Brain microvascular endothelial cell (primary cell): ENCODE measurements at regions not wholly inside any gene's neighbourhood (a gene's known extent, or its start where the extent isn't known, plus 50 kb on each side); places are given as distances from the start of the nearest gene placed in this dataset.

Experiments used
- DNase-seq: peaks from one replicate; pipeline ENCODE4 v3.0.0-alpha.2; 2020
- H3K27ac ChIP-seq: fragments of 250-450 bp; sonication (Bioruptor Pico); 2 replicates; pipeline ENCODE4 v1.5.1; 2020; ENCODE audit warnings: mild to moderate bottlenecking, moderate library complexity
- H3K27me3 ChIP-seq: fragments of 250-450 bp; sonication (Bioruptor Pico); replicated peaks from 2 replicates; pipeline ENCODE4 v1.5.1; 2020; ENCODE audit warnings: mild to moderate bottlenecking
- H3K36me3 ChIP-seq: fragments of 250-450 bp; sonication (Bioruptor Pico); replicated peaks from 2 replicates; pipeline ENCODE4 v1.5.1; 2020; ENCODE audit warnings: mild to moderate bottlenecking
- H3K4me3 ChIP-seq: 2 replicates; pipeline ENCODE4 v1.5.1; 2011; ENCODE audit warnings: low read depth, mild to moderate bottlenecking, control low read depth, low read length, moderate library complexity
- CTCF ChIP-seq: IDR thresholded peaks from 2 replicates; pipeline ENCODE4 v1.5.1; 2011; ENCODE audit warnings: low read depth, mild to moderate bottlenecking, moderate library complexity, low read length, control low read depth, inconsistent platforms; ENCODE audit errors: missing control alignments
- in situ Hi-C: cut with HindIII; loops from 2 replicates; pipeline ENCODE4 v1.10.0; 2017; ENCODE audit warnings: low sequenced_read_pairs, low pct_ligation_motif_present

GRCh38 chr7:13682626-13683025 is 306.8 kb downstream of the ETV1 start:
- no peak for TF ChIP-seq CTCF
- H3K27ac ChIP-seq: no peak overlapping the region
- H3K27me3 ChIP-seq: no peaks in the 10 kb centered on the region
- H3K4me3 ChIP-seq: no peak overlapping the region
- no peak for DNase-seq
- H3K36me3 ChIP-seq: no peaks in the 10 kb centered on the region
- in situ Hi-C loops: no loop called here

DNA sequence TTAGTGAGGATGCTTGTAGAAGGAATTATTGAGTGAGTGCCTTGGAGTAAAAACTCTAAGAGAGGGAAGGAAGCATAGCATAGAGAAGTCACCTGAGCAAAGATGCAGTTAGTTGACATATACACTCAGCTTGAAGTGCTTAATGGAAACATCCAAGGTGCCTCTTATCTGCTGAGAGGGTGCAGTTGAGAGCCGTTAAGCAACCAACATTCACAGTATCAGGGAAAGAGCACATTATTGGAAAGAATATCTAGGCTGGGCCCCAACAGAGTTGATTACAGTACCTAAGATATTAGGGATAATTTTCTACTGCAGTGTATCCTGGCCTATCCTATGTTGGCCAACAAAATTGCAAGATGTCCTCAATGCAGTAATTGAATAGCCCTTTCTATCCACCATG is 302.0 kb downstream of the ETV1 start:
- no peak for TF ChIP-seq CTCF
- H3K27ac ChIP-seq: no peak overlapping the region
- no peaks in the 10 kb centered on the region for H3K36me3 ChIP-seq
- no peaks in the 10 kb centered on the region for H3K27me3 ChIP-seq
- in situ Hi-C loops: no loop called here
- DNase-seq: no peak
- H3K4me3 ChIP-seq: no peak overlapping the region

DNA sequence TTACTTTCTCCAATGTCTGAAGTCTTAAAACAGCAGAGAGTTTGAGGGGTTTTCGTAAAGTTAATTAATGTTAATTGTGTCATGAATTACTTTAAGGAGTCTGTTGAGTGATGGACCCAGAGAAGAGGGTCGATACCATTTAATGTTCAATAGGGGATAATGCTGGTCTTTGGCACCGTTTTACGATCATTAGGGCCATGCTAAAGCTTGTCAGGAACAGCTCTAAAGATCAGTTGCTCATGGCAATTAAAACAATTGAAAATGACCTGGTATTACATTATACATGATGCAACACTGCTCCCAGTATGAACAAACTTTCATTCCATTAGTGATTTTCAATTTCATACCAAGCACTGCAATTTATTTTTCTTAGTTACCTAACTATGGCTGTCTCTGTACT is 296.9 kb downstream of the ETV1 start:
- Histone ChIP-seq H3K27me3 (no peaks in the 10 kb centered on the region), H3K36me3 (no peaks in the 10 kb centered on the region), H3K27ac (no peak overlapping the region), H3K4me3 (no peak overlapping the region)
- no peak for DNase-seq
- no peak for TF ChIP-seq CTCF
- in situ Hi-C loops: no loop called here

GRCh38 chr7:13702251-13702650 is 287.2 kb downstream of the ETV1 start:
- H3K36me3 ChIP-seq: no peaks in the 10 kb centered on the region
- H3K27me3 ChIP-seq: no peaks in the 10 kb centered on the region
- TF ChIP-seq CTCF: no peak
- no peak overlapping the region for H3K4me3 ChIP-seq
- no peak for DNase-seq
- in situ Hi-C loops: no loop called here
- no peak overlapping the region for H3K27ac ChIP-seq

DNA sequence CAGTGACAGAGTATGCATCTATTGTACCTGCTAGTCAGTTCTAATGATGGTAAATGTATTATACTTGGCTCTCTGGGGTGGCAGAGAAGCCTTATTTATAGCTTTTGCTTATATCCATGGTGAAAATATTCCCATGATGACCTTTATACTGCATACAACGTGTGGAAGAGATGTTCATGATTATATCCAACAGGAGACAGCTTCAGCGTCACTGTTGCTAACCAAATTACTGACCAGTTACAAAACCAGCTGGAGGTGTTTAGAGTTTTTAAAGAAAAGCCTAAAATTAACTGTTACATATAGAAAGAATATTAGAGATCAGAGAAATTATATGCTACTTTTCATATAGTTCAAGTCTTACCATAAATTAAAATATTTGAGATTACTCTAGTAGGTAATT is 280.8 kb downstream of the ETV1 start:
- DNase-seq: no peak
- in situ Hi-C loops: no loop called here
- no peaks in the 10 kb centered on the region for H3K36me3 ChIP-seq
- H3K27me3 ChIP-seq: no peaks in the 10 kb centered on the region
- H3K27ac ChIP-seq: no peak overlapping the region
- H3K4me3 ChIP-seq: no peak overlapping the region
- TF ChIP-seq CTCF: no peak

- no peak for TF ChIP-seq CTCF
- Histone ChIP-seq H3K27ac (no peak overlapping the region), H3K27me3 (no peaks in the 10 kb centered on the region), H3K4me3 (no peak overlapping the region), H3K36me3 (no peaks in the 10 kb centered on the region)
- no peak for DNase-seq
- in situ Hi-C loops: no loop called here
Measured at GRCh38 chr7:13713092-13713491, 276.4 kb downstream of the ETV1 start.
